Left ventricle myocardium inferior (tissue), 1 donor: ENCODE measurements at regions not wholly inside any gene's neighbourhood (a gene's known extent, or its start where the extent isn't known, plus 50 kb on each side); places are given as distances from the start of the nearest gene placed in this dataset.

Experiments
- DNase-seq: peaks from one replicate; pipeline ENCODE4 v3.0.0-alpha.2; 2020
- H3K27ac ChIP-seq: fragments of 200-600 bp; replicated peaks from 2 replicates; pipeline ENCODE4 v1.8.0; 2021
- H3K27me3 ChIP-seq: fragments of 200-600 bp; 2 replicates; pipeline ENCODE4 v1.8.0; 2021; ENCODE audit warnings: low read depth
- H3K36me3 ChIP-seq: fragments of 200-600 bp; 2 replicates; pipeline ENCODE4 v1.8.0; 2021
- H3K4me1 ChIP-seq: fragments of 200-600 bp; 2 replicates; pipeline ENCODE4 v1.8.0; 2021
- H3K4me3 ChIP-seq: fragments of 200-600 bp; 2 replicates; pipeline ENCODE4 v1.8.0; 2021; ENCODE audit warnings: mild to moderate bottlenecking, moderate library complexity
- H3K9me3 ChIP-seq: fragments of 200-600 bp; replicated peaks from 2 replicates; pipeline ENCODE4 v1.8.0; 2021
- CTCF ChIP-seq: fragments of 200-600 bp; IDR thresholded peaks from 2 replicates; pipeline ENCODE4 v1.8.0; 2021; ENCODE audit warnings: antibody characterized with exemption, mild to moderate bottlenecking, borderline replicate concordance
- intact Hi-C: fragments of 100-400 bp; cut with micrococcal nuclease; formaldehyde crosslinking; loops from one replicate; pipeline ENCODE4 v1.11.0; 2022
- donor health status: DM: no; HTN: yes; CAD: no; lungs with severe emphysema.

DNA sequence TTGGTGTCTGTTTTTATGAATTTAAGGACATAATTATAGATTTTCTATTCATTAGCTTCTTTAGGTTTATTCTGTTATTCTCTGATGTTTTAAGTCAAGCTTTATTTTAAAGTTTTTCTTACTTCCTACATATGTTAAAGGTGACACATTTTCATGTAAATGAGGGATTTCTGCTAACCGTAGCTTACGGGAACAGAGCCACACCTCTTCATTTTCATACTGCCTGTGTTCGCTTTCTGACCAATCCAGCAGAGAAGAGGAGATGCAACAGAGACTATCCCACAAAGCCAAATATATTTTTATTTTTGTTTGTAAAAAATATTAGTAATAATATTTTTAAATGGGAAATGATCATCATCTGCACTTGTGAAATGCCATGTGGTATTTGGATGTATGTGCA lies 774.1 kb downstream of the BRD1 start:
- DNase-seq = no peak
- Histone ChIP-seq H3K4me1 (no peaks in the 10 kb centered on the region), H3K9me3 (no peaks in the 10 kb centered on the region), H3K4me3 (no peak overlapping the region), H3K36me3 (no peaks in the 10 kb centered on the region), H3K27ac (no peak overlapping the region), H3K27me3 (peaks cover 79% of the 10 kb centered on the region)
- no peak for TF ChIP-seq CTCF
- intact Hi-C loops = no loop called here

DNA sequence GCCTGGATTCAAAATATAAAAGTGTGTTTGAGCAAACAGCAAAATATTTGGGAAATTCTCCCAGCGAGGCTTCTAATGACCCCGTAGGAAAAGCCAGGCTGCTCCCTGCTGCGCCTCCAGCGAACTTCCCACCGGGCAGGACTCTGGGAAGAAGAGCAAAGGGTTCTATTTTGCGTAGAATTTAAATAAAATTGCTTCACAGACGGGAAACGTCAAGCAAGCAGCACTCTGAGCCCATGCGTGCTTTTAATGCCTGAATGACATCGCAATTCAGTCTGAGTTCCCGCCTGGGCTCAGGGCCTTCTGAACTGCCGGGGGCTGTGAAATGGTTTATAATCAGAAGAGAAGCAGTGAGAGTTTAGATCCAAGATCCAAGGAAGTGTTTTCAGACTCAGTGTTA lies 775.1 kb downstream of the BRD1 start:
- H3K9me3 ChIP-seq = no peaks in the 10 kb centered on the region
- intact Hi-C loops = no loop called here
- no peak for DNase-seq
- peak overlapping the region; percentile 46 for H3K4me3 ChIP-seq
- H3K4me1 ChIP-seq = no peaks in the 10 kb centered on the region
- H3K36me3 ChIP-seq = no peaks in the 10 kb centered on the region
- peaks cover 79% of the 10 kb centered on the region for H3K27me3 ChIP-seq
- no peak for TF ChIP-seq CTCF
- H3K27ac ChIP-seq = no peak overlapping the region

GRCh38 chr22:49052023-49052538 lies 775.6 kb downstream of the BRD1 start:
- Histone ChIP-seq H3K36me3 (no peaks in the 10 kb centered on the region), H3K4me3 (peak overlapping the region; percentile 46), H3K9me3 (no peaks in the 10 kb centered on the region), H3K27me3 (peaks cover 79% of the 10 kb centered on the region), H3K4me1 (no peaks in the 10 kb centered on the region), H3K27ac (no peak overlapping the region)
- DNase-seq = no peak
- TF ChIP-seq CTCF = no peak
- intact Hi-C loops = no loop called here

DNA sequence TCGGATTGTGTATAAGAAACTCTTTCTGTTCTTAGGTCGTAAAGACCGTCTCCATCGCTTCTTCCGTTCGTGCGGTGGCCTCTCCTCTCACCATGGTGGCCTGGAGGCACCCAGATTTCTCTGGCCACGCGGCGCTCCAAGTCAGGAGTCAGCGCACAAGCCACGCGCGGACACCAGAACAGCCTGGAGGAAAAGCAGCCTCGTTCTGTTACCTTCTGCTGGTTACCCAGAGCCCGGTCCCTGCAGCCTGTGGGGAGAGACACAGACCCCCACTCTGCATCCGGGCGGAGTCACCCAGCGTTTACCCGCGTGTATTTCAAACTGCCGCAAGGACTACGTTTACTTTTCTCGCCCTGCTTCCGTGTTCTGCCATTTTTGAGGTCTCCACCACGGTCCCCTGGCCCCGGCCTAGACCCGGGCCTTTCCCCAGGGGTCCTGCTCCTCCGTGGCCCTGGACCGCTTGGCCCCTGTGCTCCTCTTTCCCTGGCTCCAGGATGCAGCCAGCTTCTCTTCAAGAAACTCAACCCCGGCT lies 776.1 kb downstream of the BRD1 start:
- Histone ChIP-seq H3K9me3 (no peaks in the 10 kb centered on the region), H3K27ac (no peak overlapping the region), H3K4me1 (no peaks in the 10 kb centered on the region), H3K36me3 (no peaks in the 10 kb centered on the region), H3K27me3 (peaks cover 79% of the 10 kb centered on the region), H3K4me3 (peak overlapping the region; percentile 46)
- TF ChIP-seq CTCF = no peak
- intact Hi-C loops = no loop called here
- DNase-seq = no peak

DNA sequence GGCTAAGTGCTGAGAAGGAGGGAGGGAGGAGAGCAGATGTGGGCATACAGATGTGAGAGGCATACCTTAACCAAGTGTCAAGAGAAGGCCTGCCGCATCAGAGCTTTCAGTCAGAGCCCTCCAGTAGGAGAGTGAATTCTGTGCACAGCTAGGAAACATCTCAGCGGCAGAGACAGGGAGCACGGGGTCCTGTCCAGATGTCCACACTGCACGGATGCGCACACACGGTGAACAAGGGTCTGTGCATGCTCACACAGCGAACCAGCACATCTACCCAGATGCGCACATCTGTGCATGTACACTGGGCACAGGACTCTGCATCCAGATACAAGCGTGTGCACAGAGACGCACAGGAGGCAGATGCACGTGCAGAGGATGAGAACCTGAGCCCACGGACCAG lies 778.0 kb downstream of the BRD1 start:
- H3K36me3 ChIP-seq = no peaks in the 10 kb centered on the region
- H3K27me3 ChIP-seq = peaks cover 83% of the 10 kb centered on the region
- no peak for DNase-seq
- H3K9me3 ChIP-seq = no peaks in the 10 kb centered on the region
- no peaks in the 10 kb centered on the region for H3K4me1 ChIP-seq
- no peak overlapping the region for H3K27ac ChIP-seq
- intact Hi-C loops = loop anchor here (5.0 kb wide), 1 partner anchor 258 kb away; no protein-coding TSS in a partner anchor
- TF ChIP-seq CTCF = no peak
- H3K4me3 ChIP-seq = no peak overlapping the region

DNA sequence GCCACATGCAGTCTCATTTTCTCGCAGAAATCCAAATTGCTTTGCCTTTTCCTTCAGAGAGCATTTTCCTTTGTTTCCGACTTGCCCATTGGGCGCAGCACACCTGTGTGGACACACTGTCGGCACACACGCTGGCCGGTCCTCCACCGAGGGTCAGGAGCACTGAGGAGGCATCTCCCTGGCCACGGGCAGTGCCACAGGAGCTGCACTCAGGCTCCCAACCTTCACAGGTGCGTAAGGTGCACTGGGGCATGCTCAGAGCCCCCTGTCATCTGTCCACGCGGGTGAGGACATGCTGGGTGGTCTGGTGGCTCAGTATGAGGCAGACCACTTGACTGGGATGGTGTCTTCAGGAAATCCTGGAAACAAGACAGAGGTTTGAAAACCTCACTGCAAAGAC lies 779.1 kb downstream of the BRD1 start:
- DNase-seq = no peak
- no peak for TF ChIP-seq CTCF
- intact Hi-C loops = loop anchor here (5.0 kb wide), 1 partner anchor 259 kb away; no protein-coding TSS in a partner anchor
- H3K27ac ChIP-seq = no peak overlapping the region
- no peaks in the 10 kb centered on the region for H3K4me1 ChIP-seq
- no peaks in the 10 kb centered on the region for H3K9me3 ChIP-seq
- no peak overlapping the region for H3K4me3 ChIP-seq
- peaks cover 90% of the 10 kb centered on the region for H3K27me3 ChIP-seq
- no peaks in the 10 kb centered on the region for H3K36me3 ChIP-seq
